NCI-H2029 (cell line): ENCODE measurements at regions not wholly inside any gene's neighbourhood (a gene's known extent, or its start where the extent isn't known, plus 50 kb on each side); places are given as distances from the start of the nearest gene placed in this dataset.
"Not testable (repeated sequence)": the region's sequence is repeated elsewhere in the genome, so short reads cannot be mapped to it uniquely, and the experiment has no call there.

Experiments used
- DNase-seq: peaks from one replicate; lab custom pipeline; 2025; lab: John Stamatoyannopoulos, UW

DNA sequence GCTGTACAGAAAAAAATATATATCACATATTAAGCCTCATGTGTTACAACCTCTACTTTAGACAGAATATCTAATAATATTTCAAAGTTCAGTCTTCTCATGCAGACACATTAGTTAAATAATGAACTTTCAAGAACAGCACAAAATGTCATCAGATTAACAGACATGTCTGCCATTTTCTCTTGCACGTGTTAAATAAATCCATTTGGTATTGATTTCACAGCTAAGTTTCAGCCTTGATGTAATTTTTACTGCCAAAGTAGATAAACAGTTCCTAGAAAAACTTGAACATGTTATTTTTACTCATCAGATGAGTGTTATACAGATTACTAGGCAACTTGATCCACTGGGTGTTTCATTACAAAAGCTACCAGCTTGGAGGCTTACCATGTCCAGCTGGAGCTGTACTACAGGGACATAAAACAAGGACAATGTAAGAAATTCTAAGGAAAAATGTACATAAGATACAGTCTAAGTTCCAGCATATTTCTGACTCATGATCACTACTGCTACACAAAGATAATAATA lies 290.7 kb upstream of the DDX18 start:
- DNase-seq = no peak

DNA sequence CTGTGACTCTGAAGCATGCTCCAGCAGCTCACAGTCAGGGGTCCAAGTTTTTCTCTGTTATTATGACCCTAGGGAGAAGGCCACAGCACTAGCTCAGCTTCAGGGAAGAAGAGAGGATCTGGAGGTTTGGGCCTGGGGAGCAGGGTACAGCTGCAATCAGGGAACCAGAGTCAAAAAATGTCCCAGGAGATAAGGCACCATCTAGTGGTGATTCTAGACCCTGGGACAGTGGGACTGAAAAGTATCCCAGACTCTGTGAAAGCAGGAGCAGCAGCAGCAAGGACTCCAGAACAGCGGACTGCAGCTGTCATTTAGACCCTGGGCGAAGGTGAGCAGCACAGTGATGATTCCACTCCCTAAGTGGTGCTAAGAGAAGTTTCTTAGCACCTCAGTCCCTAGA lies 278.4 kb upstream of the DDX18 start:
- no peak for DNase-seq

DNA sequence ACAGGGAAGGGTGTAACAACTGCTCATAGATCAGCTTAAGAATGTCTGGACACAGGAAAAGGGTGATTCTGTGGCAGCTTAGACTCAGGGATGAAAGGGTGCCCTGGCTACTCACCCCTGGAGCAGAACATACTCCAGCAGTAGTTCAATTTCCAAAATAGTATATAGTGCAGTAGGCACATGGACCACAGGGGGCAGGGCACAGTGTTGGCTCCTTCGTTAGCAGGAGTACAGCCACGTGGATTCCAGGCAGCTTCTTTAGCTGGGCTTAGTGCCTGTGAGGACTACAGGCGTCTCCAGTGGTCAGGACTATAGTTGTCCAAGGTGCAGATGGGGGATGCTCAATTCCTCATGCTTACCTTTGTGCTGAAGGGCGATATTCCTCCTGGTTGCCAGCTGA lies 277.5 kb upstream of the DDX18 start:
- DNase-seq = no peak

DNA sequence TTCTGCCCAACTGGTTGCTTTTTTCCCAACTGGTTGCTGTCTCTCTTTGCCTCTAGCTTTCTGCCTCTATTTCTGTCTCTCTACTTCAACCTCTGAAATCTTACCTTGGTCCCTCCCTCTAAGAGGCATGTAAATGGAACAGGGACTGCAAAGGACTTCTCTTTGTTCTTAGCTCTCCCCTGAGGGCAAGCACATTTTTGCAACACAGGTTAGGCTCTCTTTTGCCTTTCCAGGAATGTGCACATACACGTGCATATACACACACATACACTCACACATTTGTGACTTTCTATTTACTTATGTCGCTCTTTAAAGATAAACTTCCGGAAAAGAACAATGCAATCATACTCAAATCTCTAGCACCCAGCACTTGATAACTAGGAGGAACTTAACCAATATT lies 262.6 kb upstream of the DDX18 start:
- no peak for DNase-seq

DNA sequence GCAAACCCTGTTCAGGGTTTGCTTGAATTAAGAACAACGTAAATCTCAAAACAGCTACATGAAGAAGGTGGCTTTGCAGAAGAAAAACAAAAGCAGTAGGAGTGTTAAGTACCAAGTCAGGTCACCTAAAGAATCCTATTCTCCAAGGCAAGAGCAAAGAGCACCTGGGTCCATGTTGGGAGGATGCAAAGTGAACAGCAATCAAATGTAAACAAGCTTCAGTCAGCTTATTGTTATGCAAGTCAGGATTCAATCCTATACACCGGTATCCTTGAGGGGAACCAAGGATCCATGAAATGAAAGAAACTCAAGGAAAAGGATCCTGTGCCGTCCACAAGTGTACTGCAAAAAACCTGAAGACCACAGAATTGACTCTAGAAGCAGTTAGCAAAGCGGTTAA lies 261.0 kb upstream of the DDX18 start:
- DNase-seq = no peak

GRCh38 chr2:117555965-117556364 lies 258.5 kb upstream of the DDX18 start:
- no peak for DNase-seq

- DNase-seq = no peak
These were observed 256.9 kb upstream of the DDX18 start for GRCh38 chr2:117557626-117558025.

DNA sequence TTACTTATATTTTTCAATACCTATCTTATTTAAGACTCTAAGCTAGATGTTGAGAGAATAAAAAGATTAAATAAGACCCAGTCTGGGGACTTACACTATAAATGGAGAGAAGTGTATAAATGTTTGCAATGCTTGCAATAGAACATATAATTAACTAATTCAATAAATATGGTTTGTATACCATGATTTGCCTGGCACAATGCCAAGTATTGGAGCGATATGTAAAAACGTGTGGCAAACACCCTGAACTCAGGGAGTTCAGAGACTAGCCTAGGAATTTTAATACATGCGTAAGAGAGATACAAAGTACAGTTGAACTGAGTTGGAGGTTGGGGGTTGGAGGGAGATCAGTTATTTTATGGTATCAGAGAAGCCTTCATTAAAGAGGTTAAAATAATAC lies 251.8 kb upstream of the DDX18 start:
- DNase-seq = no peak

- DNase-seq = no peak
These were observed 242.7 kb upstream of the DDX18 start for GRCh38 chr2:117571590-117572349.

- DNase-seq = no peak
These were observed 227.2 kb upstream of the DDX18 start for GRCh38 chr2:117587310-117587709.

GRCh38 chr2:117603060-117603459 lies 211.4 kb upstream of the DDX18 start:
- no peak for DNase-seq

DNA sequence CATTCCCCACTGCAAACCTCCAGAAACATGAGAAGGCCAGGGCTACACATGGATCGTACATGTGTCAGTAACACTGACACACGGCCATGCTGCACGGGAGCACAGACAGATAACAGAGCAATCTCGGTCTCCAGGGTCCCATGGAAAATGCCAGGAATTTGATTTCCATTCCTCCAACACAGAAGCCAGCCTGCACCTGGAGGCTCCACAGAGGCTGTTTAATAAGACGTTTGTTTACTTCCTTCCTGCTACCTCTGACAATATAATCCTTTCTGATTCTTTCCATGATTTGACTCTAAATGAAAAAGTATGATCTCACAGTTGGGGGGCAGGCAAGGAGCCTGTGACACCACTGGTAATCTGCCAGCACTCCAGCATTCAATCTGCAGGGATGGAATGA lies 210.9 kb upstream of the DDX18 start:
- no peak for DNase-seq

DNA sequence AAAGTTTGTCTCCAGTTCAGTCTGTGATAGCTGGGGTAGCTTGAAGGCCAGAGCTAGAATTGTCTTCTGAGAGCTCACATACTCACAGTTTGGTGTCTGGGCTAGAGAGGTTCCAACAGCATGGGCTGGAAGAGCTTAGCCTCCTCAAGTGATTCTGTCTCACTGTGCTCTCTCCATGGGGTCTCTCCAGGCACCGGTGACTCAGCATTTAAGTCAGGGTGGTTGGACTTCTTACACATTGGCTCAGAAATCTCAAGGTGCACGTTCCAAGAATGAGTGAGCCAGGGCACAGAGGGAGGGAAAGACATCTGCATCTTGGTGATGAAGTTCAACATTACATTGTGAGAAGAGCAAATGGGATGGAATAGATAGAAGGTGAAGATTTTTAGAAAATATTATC lies 207.3 kb upstream of the DDX18 start:
- DNase-seq = no peak

- DNase-seq = no peak
These were observed 201.4 kb upstream of the DDX18 start for GRCh38 chr2:117613101-117613500.

- no peak for DNase-seq
These were observed 200.2 kb upstream of the DDX18 start for GRCh38 chr2:117614296-117614695.

DNA sequence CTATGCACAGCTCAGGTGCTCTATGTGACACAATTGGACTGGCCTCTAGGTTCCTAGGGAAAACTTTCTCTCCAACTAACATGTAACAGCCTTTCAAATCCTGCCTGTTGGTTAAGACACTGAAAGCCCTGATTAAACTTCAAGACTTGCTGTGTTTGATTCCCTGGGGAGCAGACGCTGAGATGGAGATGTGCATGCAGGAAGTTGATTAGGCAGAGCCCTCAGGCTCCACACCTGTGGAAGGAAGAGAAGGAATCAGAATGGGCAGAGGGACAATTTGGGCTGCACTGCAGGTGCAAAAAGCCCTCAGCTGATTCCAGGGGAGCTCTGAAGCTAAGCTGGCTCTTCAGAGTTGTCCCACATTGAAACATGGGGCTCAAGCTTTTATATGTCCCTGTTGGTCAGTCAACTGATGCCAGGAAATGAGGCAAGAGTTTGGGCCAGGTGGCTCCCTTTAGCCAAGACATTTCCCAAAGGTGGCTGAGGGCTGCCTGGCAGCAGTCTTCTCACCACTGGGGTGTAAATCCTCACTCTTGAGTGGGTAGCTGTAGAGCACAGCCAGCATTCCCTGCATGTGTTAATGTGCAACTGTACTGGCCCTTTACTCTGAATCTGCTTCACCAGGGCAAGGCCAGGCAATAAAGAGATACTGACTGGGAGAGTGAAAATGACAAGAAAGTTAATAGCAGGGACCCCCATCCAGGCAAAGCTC lies 199.5 kb upstream of the DDX18 start:
- DNase-seq = no peak

- DNase-seq = no peak
These were observed 195.9 kb upstream of the DDX18 start for GRCh38 chr2:117618607-117619006.

GRCh38 chr2:117621326-117621725 lies 193.2 kb upstream of the DDX18 start:
- DNase-seq = no peak

DNA sequence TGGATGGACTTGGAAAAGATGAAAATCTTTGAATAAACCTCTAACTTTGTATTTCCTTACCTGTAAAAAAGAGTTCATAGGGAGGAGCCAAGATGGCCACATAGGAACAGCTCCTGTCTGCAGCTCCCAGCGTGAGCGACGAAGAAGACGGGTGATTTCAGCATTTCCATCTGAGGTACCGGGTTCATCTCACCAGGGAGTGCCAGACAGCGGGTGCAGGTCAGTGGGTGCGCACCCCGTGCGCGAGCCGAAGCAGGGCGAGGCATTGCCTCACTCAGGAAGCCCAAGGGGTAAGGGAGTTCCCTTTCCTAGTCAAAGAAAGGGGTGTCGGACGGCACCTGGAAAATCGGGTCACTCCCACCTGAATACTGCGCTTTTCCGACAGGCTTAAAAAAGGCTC lies 191.3 kb upstream of the DDX18 start:
- DNase-seq = not testable (repeated sequence)

DNA sequence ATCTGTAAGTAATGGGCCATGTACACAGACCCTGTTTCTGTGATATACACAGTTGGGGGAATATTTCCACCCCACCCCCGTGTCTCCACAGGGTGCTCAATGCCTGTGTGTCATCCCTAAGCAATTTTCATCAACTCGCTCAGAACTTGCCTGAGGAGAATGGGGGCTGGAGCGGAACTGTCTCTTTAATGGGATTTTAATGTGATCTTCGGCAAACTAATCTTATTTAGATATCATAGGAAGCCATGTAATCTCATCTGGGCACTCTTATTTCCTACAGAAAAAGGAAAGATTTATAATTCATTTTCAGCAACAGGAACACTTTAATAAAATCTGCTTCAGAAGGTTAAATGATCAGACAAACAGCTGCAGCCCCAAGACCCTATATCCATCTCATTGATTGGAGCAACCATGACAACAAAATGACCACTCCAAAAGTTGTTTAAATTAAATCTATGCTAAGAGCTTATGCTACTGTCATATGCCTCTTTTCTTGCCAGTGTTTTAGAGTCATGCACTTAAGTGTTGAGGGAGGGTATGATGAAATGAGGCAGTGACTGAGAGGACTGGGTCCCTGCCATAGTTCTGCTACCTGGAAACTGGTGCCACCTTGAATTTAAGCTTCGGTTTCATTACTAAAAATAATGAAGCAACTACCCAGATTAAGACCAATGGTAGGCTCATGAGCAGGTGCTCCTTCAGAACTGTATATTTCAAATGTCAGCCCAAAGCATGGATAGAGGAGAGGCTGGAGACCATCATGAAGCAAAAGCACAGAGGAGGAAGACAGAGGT lies 183.1 kb upstream of the DDX18 start:
- DNase-seq = no peak

- no peak for DNase-seq
These were observed 179.0 kb upstream of the DDX18 start for GRCh38 chr2:117635481-117635880.

DNA sequence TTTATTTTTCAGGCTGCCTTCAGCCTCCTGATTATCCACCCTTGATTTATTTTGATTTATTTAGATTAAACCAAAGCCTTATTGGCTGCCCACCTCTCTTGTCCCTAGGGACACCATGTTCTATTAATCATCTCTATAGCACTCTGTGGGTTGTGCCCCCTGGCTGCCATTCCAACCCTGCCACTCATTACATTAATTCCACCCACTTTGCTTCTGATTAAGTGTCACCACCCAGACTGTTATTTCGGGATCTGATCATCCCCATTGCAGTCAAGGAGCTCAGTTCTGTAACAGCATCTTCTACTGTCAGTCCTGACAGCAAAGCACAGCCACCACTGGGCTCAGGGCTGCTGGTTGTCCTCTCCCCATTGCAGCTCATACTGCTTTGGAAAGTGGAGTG lies 175.1 kb upstream of the DDX18 start:
- DNase-seq = no peak

DNA sequence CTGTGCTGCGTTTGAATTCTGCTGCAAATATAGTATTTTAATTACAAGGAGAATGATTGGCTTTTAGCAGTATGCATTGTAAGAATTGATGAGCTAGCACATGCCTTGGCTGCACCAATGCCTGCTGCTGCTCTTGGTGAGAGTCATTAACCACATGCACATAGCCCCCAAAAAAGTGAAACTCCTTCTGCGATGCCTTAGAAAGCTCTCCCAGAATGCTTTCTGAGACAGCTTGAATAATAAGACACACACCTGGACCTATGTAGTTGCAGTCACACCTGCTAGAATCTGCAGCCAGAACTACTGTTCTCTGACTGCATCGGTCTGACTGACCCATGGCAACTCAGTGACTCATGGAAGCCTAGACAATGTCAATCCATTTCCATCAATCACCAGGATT lies 170.1 kb upstream of the DDX18 start:
- no peak for DNase-seq
